Prostate gland (tissue), 2 donors: ENCODE measurements at regions not wholly inside any gene's neighbourhood (a gene's known extent, or its start where the extent isn't known, plus 50 kb on each side); places are given as distances from the start of the nearest gene placed in this dataset.

Experiments used
- CTCF ChIP-seq, 4 experiments: fragments of 200-600 bp in 2 of 4; fragments of 450-650 bp in 2 of 4; sonication (generic) in 2 of 4; IDR thresholded peaks; 1 replicate in 3 of 4; 2 replicates in 1 of 4; pipeline ENCODE4 v1.5.1; 2016 to 2019; ENCODE audit warnings: antibody characterized with exemption in 4 of 4, mild to moderate bottlenecking in 2 of 4, moderate library complexity in 2 of 4
- POLR2A ChIP-seq: fragments of 450-650 bp; IDR thresholded peaks from one replicate; pipeline ENCODE4 v1.6.1; 2016; ENCODE audit warnings: antibody characterized with exemption, mild to moderate bottlenecking
- POLR2AphosphoS5 ChIP-seq: sonication (generic); formaldehyde crosslinking; IDR thresholded peaks from one replicate; pipeline ENCODE4 v1.6.1; 2017; ENCODE audit warnings: antibody characterized with exemption

- TF ChIP-seq CTCF (IDR thresholded peaks at IDR 0.05) (no peak), POLR2A (no peak), POLR2AphosphoS5 (no peak)
Observed at GRCh38 chr17:36680701-36681202, 79.4 kb downstream of the MRM1 start.
